Suprapubic skin (tissue), 3 donors: ENCODE measurements at regions not wholly inside any gene's neighbourhood (a gene's known extent, or its start where the extent isn't known, plus 50 kb on each side); places are given as distances from the start of the nearest gene placed in this dataset.

Experiments
- POLR2AphosphoS5 ChIP-seq, 3 donors: sonication (generic); formaldehyde crosslinking; IDR thresholded peaks; one replicate each; pipeline ENCODE4 v1.6.1; 2017; ENCODE audit warnings: antibody characterized with exemption in 3 of 3
- TF ChIP-seq, protein P1 (sequence below), 2 donors: fragments of 200-600 bp in 1 of 2; fragments of 450-650 bp in 1 of 2; sonication (generic) in 1 of 2; IDR thresholded peaks; one replicate each; pipeline ENCODE4 v1.5.1; 2016 to 2019; ENCODE audit warnings: antibody characterized with exemption in 2 of 2, mild to moderate bottlenecking in 1 of 2, moderate library complexity in 1 of 2

DNA sequence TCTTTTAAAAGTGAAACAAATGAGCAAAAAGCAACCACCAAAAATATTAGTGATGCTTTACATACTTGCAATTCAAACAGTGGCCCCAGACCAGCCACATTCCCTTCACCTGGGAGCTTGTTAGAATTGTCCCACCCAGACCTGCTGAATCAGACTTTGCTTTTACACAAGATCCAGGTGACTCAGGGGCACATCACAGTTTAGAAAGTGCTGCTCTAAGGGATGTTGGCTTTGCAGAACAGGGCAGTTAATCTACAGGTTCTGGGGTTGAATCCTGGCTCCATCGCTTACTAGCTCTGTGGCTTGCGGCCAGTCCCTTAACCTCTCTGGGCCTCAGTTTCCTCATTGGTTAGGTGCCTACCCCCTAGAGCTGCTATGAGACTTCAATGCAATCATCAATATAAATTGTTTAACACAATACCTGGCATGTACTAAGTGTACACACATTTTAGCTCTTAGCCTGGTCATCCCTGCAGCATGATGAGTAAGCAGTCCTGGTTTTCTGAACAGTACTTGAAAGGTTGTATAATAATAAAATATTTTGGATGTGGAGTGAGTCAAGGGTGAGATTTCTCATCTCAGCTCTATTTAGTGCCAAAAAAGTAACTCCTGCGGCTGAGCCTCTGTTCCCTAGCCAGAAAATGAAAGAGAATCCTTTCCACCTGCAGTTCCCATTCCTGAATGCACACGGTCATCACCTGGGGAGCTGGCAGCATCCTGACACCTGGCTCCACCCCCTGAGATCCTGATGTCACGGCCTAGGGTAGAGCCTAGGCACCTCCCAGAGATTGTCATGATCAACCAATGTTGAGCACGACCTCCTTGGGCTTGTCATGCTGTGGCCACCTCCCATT, 162.7 kb downstream of the ANKRD60 start:
- TF ChIP-seq, protein P1, sequence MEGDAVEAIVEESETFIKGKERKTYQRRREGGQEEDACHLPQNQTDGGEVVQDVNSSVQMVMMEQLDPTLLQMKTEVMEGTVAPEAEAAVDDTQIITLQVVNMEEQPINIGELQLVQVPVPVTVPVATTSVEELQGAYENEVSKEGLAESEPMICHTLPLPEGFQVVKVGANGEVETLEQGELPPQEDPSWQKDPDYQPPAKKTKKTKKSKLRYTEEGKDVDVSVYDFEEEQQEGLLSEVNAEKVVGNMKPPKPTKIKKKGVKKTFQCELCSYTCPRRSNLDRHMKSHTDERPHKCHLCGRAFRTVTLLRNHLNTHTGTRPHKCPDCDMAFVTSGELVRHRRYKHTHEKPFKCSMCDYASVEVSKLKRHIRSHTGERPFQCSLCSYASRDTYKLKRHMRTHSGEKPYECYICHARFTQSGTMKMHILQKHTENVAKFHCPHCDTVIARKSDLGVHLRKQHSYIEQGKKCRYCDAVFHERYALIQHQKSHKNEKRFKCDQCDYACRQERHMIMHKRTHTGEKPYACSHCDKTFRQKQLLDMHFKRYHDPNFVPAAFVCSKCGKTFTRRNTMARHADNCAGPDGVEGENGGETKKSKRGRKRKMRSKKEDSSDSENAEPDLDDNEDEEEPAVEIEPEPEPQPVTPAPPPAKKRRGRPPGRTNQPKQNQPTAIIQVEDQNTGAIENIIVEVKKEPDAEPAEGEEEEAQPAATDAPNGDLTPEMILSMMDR (IDR thresholded peaks at IDR 0.05), result no peak
- TF ChIP-seq POLR2AphosphoS5 (IDR thresholded peaks at IDR 0.05), result no peak
